Epithelial cell of prostate (primary cell): ENCODE measurements at regions not wholly inside any gene's neighbourhood (a gene's known extent, or its start where the extent isn't known, plus 50 kb on each side); places are given as distances from the start of the nearest gene placed in this dataset.

Experiments
- DNase-seq: peaks from one replicate; pipeline ENCODE4 v3.0.0-alpha.2; 2011; ENCODE audit warnings: low read depth, low spot score
- H3K27ac ChIP-seq: fragments of 450-650 bp; 2 replicates; pipeline ENCODE4 v1.5.1; 2017; ENCODE audit warnings: mild to moderate bottlenecking

GRCh38 chr6:14062345-14063029 is 55.1 kb upstream of the CD83 start:
- DNase-seq, result no peak
- H3K27ac ChIP-seq, result no peak overlapping the region

DNA sequence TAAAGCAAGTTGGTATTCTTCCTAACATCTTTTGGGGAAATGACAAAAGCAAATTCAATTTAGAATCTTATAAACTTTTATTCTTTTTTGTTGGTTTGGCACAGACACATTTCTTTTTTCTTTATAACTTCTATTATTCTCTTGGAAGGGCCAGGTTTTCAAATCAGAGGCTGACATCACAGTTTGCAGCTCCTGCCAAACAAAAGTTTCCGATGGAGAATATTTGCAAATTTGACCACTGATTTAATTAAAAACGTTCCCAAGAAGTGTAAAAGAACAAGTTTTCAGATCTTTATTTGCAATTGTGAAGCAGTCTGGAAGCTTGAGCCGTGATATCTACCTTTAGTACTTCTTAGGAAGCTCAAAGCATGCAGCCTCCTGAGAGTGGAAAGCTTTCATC is 53.8 kb upstream of the CD83 start:
- DNase-seq, result no peak
- no peak overlapping the region for H3K27ac ChIP-seq

DNA sequence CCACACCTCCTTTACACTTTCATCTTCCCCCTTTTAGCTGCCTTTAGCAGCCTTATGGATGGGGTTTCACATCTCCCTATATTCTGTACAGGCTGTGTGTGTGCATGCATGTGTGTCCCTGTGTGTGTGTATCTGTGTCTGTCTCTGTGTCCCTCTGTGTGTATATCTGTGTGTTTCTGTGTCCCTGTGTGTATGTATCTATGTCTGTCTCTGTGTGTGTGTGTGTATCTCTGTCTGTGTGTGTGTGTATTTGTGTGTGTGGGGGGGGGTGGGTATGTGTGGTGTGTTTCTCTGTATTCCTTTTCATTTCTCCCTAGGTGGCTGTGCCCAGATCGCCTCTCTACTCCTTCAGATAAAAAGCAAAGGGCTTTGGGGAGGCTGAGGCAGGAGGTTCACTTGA is 52.2 kb upstream of the CD83 start:
- DNase-seq, result no peak
- H3K27ac ChIP-seq, result no peak overlapping the region

DNA sequence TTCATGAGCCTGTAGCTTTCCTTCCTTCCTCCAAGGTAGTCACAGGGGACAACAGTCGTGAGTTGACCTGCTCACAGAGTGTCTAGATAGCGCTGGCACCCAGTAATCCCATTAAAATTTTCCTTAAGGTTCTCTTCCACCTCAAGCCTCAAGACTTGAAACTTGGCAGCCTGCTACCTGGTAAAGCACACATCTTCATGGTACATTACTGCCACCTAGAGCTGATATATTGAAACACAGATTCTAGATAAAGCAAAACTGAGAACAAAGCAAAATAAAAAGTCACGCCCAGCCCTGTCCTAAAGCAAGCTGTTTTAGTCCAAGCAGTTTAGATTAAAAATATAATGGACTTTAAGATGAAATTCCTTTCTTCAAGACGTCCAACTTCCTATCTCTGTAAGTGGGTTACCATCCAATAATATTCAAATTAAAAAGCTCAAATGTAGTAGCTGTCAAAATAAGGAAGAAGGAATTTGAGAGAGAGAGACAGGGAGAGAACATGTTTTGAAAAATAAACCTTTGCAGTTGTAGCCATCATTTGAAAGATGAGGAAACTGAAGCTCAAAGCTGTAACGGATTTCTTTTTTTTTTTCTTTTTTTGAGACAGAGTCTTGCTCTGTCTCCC is 50.7 kb upstream of the CD83 start:
- no peak for DNase-seq
- no peak overlapping the region for H3K27ac ChIP-seq

GRCh38 chr6:14067656-14068055 is 49.9 kb upstream of the CD83 start:
- no peak for DNase-seq
- no peak overlapping the region for H3K27ac ChIP-seq
